Occipital lobe (tissue), 2 donors: ENCODE measurements at regions not wholly inside any gene's neighbourhood (a gene's known extent, or its start where the extent isn't known, plus 50 kb on each side); places are given as distances from the start of the nearest gene placed in this dataset. TPM values are rescaled to one million over a fixed set of nuclear protein-coding genes. Genes with fewer than 3 reads are reported as not detected.

Experiments
- DNase-seq: peaks from one replicate; lab custom pipeline; 2025; lab: John Stamatoyannopoulos, UW
- small RNA-seq: library from RNA; depleted of rRNA; stranded (forward); fragments of <200 nt; gene quantifications from one replicate; pipeline ENCODE3, GENCODE V24; 2014

GRCh38 chr2:51153236-51153635 lies 121.3 kb upstream of the NRXN1 start:
- DNase-seq: no peak

GRCh38 chr2:51151490-51152140 lies 119.7 kb upstream of the NRXN1 start:
- no peak for DNase-seq

- DNase-seq: no peak
Measured at GRCh38 chr2:51149725-51150124, 117.8 kb upstream of the NRXN1 start.

GRCh38 chr2:51145761-51146160 lies 113.8 kb upstream of the NRXN1 start:
- DNase-seq: no peak

GRCh38 chr2:51120754-51121280 lies 88.9 kb upstream of the NRXN1 start:
- no peak for DNase-seq

- no peak for DNase-seq
Measured at GRCh38 chr2:51111532-51111931, 79.6 kb upstream of the NRXN1 start.

- DNase-seq: no peak
Measured at GRCh38 chr2:51108794-51109193, 76.9 kb upstream of the NRXN1 start.

- no peak for DNase-seq
Measured at GRCh38 chr2:51107841-51108240, 75.9 kb upstream of the NRXN1 start.

- no peak for DNase-seq
Measured at GRCh38 chr2:51105811-51106210, 73.9 kb upstream of the NRXN1 start.

GRCh38 chr2:51103205-51103604 lies 71.3 kb upstream of the NRXN1 start:
- DNase-seq: no peak

GRCh38 chr2:51093016-51093415 lies 61.1 kb upstream of the NRXN1 start:
- no peak for DNase-seq

GRCh38 chr2:51085420-51086068 lies 53.6 kb upstream of the NRXN1 start:
- no peak for DNase-seq

- DNase-seq: no peak
Measured at GRCh38 chr2:51084750-51085149, 52.8 kb upstream of the NRXN1 start.

Small RNA genes in the stretch of these regions (small RNA-seq; reads per million reads assigned to genes)
- not detected for gene AC010967.3
- gene AC069157.1: not detected
- not detected for gene AC097463.2
- not detected for gene CRYGGP
- gene MIR4431: not detected
- gene RF00019: not detected
- not detected for gene RF00424
- not detected for gene RNU6-997P
